Muscle layer of duodenum (tissue), 2 donors: ENCODE measurements at regions not wholly inside any gene's neighbourhood (a gene's known extent, or its start where the extent isn't known, plus 50 kb on each side); places are given as distances from the start of the nearest gene placed in this dataset.

Experiments
- H3K27ac ChIP-seq: one replicate; pipeline ENCODE4 v1.7.0; 2013; ENCODE audit warnings: mild to moderate bottlenecking, low read length
- H3K27me3 ChIP-seq: one replicate; pipeline ENCODE4 v1.7.0; 2013; ENCODE audit warnings: low read depth, mild to moderate bottlenecking, control low read depth, low read length
- H3K36me3 ChIP-seq, 2 donors: one replicate each; pipeline ENCODE4 v1.7.0; 2013; ENCODE audit warnings: low read length in 2 of 2, control low read depth in 1 of 2, mild to moderate bottlenecking in 1 of 2; ENCODE audit not compliant: insufficient read depth in 2 of 2, control insufficient read depth in 1 of 2
- H3K4me1 ChIP-seq, 2 donors: one replicate each; pipeline ENCODE4 v1.7.0; 2013; ENCODE audit warnings: low read length in 2 of 2, mild to moderate bottlenecking in 2 of 2, control low read depth in 1 of 2, moderate library complexity in 1 of 2; ENCODE audit not compliant: insufficient read depth in 2 of 2, control insufficient read depth in 1 of 2
- H3K4me3 ChIP-seq, 2 donors: one replicate each; pipeline ENCODE4 v1.7.0; 2013; ENCODE audit warnings: low read length in 2 of 2, low read depth in 1 of 2, mild to moderate bottlenecking in 1 of 2
- H3K9me3 ChIP-seq, 2 donors: one replicate each; pipeline ENCODE4 v1.7.0; 2013; ENCODE audit warnings: low read length in 2 of 2, control low read depth in 1 of 2, mild to moderate bottlenecking in 1 of 2; ENCODE audit not compliant: control insufficient read depth in 1 of 2
- donor health status: healthy.

GRCh38 chr5:135206862-135207261, 172.8 kb upstream of the PITX1 start:
- peaks cover 5 to 23% of the 10 kb centered on the region in 2 donors for H3K4me1 ChIP-seq
- H3K9me3 ChIP-seq: peaks cover 0 to 4% of the 10 kb centered on the region in 2 donors
- H3K36me3 ChIP-seq: no peaks in the 10 kb centered on the region
- H3K27ac ChIP-seq: no peak overlapping the region
- H3K4me3 ChIP-seq: no peak overlapping the region
- H3K27me3 ChIP-seq: no peaks in the 10 kb centered on the region

GRCh38 chr5:135205632-135206349, 171.8 kb upstream of the PITX1 start:
- Histone ChIP-seq H3K9me3 (peaks cover 0 to 4% of the 10 kb centered on the region in 2 donors), H3K27me3 (no peaks in the 10 kb centered on the region), H3K27ac (no peak overlapping the region), H3K4me1 (peaks cover 3 to 20% of the 10 kb centered on the region in 2 donors), H3K4me3 (no peak overlapping the region), H3K36me3 (no peaks in the 10 kb centered on the region)

- no peak overlapping the region for H3K27ac ChIP-seq
- H3K36me3 ChIP-seq: no peaks in the 10 kb centered on the region
- H3K4me1 ChIP-seq: peaks cover 0 to 5% of the 10 kb centered on the region in 2 donors
- no peaks in the 10 kb centered on the region for H3K27me3 ChIP-seq
- no peak overlapping the region for H3K4me3 ChIP-seq
- peaks cover 0 to 4% of the 10 kb centered on the region in 2 donors for H3K9me3 ChIP-seq
Measured at GRCh38 chr5:135204151-135204600, 170.1 kb upstream of the PITX1 start.

- Histone ChIP-seq H3K4me1 (no peaks in the 10 kb centered on the region), H3K27me3 (no peaks in the 10 kb centered on the region), H3K4me3 (no peak overlapping the region), H3K36me3 (no peaks in the 10 kb centered on the region), H3K9me3 (peaks cover 0 to 4% of the 10 kb centered on the region in 2 donors), H3K27ac (no peak overlapping the region)
Measured at GRCh38 chr5:135203593-135204036, 169.6 kb upstream of the PITX1 start.

GRCh38 chr5:135203019-135203418, 169.0 kb upstream of the PITX1 start:
- no peaks in the 10 kb centered on the region for H3K4me1 ChIP-seq
- H3K4me3 ChIP-seq: no peak overlapping the region
- no peaks in the 10 kb centered on the region for H3K27me3 ChIP-seq
- no peaks in the 10 kb centered on the region for H3K36me3 ChIP-seq
- no peak overlapping the region for H3K27ac ChIP-seq
- H3K9me3 ChIP-seq: peaks cover 0 to 4% of the 10 kb centered on the region in 2 donors

- H3K27me3 ChIP-seq: no peaks in the 10 kb centered on the region
- no peak overlapping the region for H3K4me3 ChIP-seq
- no peak overlapping the region for H3K27ac ChIP-seq
- no peaks in the 10 kb centered on the region for H3K36me3 ChIP-seq
- peaks cover 0 to 4% of the 10 kb centered on the region in 2 donors for H3K9me3 ChIP-seq
- H3K4me1 ChIP-seq: no peaks in the 10 kb centered on the region
Measured at GRCh38 chr5:135199919-135200318, 165.9 kb upstream of the PITX1 start.

GRCh38 chr5:135196483-135196882, 162.5 kb upstream of the PITX1 start:
- Histone ChIP-seq H3K4me3 (no peak overlapping the region), H3K9me3 (no peaks in the 10 kb centered on the region), H3K4me1 (no peaks in the 10 kb centered on the region), H3K27ac (no peak overlapping the region), H3K27me3 (no peaks in the 10 kb centered on the region), H3K36me3 (no peaks in the 10 kb centered on the region)

- no peak overlapping the region for H3K4me3 ChIP-seq
- H3K27ac ChIP-seq: no peak overlapping the region
- H3K27me3 ChIP-seq: no peaks in the 10 kb centered on the region
- H3K4me1 ChIP-seq: no peaks in the 10 kb centered on the region
- H3K36me3 ChIP-seq: no peaks in the 10 kb centered on the region
- H3K9me3 ChIP-seq: no peaks in the 10 kb centered on the region
Measured at GRCh38 chr5:135195270-135195608, 161.2 kb upstream of the PITX1 start.

GRCh38 chr5:135194573-135195269, 160.7 kb upstream of the PITX1 start:
- no peaks in the 10 kb centered on the region for H3K36me3 ChIP-seq
- no peaks in the 10 kb centered on the region for H3K9me3 ChIP-seq
- no peak overlapping the region for H3K4me3 ChIP-seq
- H3K27ac ChIP-seq: no peak overlapping the region
- no peaks in the 10 kb centered on the region for H3K4me1 ChIP-seq
- H3K27me3 ChIP-seq: no peaks in the 10 kb centered on the region

- no peaks in the 10 kb centered on the region for H3K27me3 ChIP-seq
- H3K4me1 ChIP-seq: no peaks in the 10 kb centered on the region
- H3K4me3 ChIP-seq: no peak overlapping the region
- H3K36me3 ChIP-seq: no peaks in the 10 kb centered on the region
- no peak overlapping the region for H3K27ac ChIP-seq
- no peaks in the 10 kb centered on the region for H3K9me3 ChIP-seq
Measured at GRCh38 chr5:135194126-135194488, 160.1 kb upstream of the PITX1 start.

GRCh38 chr5:135193213-135194125, 159.4 kb upstream of the PITX1 start:
- Histone ChIP-seq H3K36me3 (no peaks in the 10 kb centered on the region), H3K9me3 (no peaks in the 10 kb centered on the region), H3K4me1 (no peaks in the 10 kb centered on the region), H3K27me3 (no peaks in the 10 kb centered on the region), H3K27ac (no peak overlapping the region), H3K4me3 (no peak overlapping the region)
